Activated CD8-positive, alpha-beta T cell treated with anti-CD3 and anti-CD28 coated beads for 36 hours (primary cell): ENCODE measurements at regions not wholly inside any gene's neighbourhood (a gene's known extent, or its start where the extent isn't known, plus 50 kb on each side); places are given as distances from the start of the nearest gene placed in this dataset.

Experiments
- ATAC-seq: fragments of 200-7000 bp; cut with Tn5 transposase; one replicate; pipeline ENCODE4 v1.10.0; 2021; ENCODE audit warnings: mild to moderate bottlenecking, moderate library complexity
- CTCF ChIA-PET: fragments of 350-600 bp; sonication (Branson Sonifier 250); formaldehyde crosslinking; loops from one replicate; lab custom pipeline; 2021; ENCODE audit warnings: antibody characterized with exemption; lab: Charles Lee
- POLR2A ChIA-PET: fragments of 350-600 bp; sonication (Branson Sonifier 250); formaldehyde crosslinking; loops from one replicate; lab custom pipeline; 2021; ENCODE audit warnings: antibody characterized with exemption; lab: Charles Lee
- DNase-seq: peaks from one replicate; pipeline ENCODE4 v3.0.0-alpha.2; 2020
- H3K27ac Mint-ChIP-seq: one replicate; pipeline ENCODE4 v1.8.0; 2021; ENCODE audit warnings: mild to moderate bottlenecking, mixed read lengths
- H3K27me3 Mint-ChIP-seq: one replicate; pipeline ENCODE4 v1.8.0; 2021; ENCODE audit warnings: mixed read lengths
- H3K36me3 Mint-ChIP-seq: one replicate; pipeline ENCODE4 v1.8.0; 2021; ENCODE audit warnings: low read depth, mixed read lengths
- H3K4me1 Mint-ChIP-seq: one replicate; pipeline ENCODE4 v1.8.0; 2021; ENCODE audit warnings: low read depth, mixed read lengths
- H3K4me3 Mint-ChIP-seq: one replicate; pipeline ENCODE4 v1.8.0; 2021; ENCODE audit warnings: mild to moderate bottlenecking, moderate library complexity, mixed read lengths
- H3K9me3 Mint-ChIP-seq: one replicate; pipeline ENCODE4 v1.8.0; 2021; ENCODE audit warnings: mixed read lengths
- intact Hi-C: fragments of 100-400 bp; cut with micrococcal nuclease; formaldehyde crosslinking; loops from one replicate; pipeline ENCODE4 v1.10.0; 2022
- TF ChIP-seq, protein P1 (sequence below): fragments of 200-600 bp; IDR thresholded peaks from one replicate; pipeline ENCODE4 v1.8.0; 2022; ENCODE audit warnings: antibody characterized with exemption, mild to moderate bottlenecking

DNA sequence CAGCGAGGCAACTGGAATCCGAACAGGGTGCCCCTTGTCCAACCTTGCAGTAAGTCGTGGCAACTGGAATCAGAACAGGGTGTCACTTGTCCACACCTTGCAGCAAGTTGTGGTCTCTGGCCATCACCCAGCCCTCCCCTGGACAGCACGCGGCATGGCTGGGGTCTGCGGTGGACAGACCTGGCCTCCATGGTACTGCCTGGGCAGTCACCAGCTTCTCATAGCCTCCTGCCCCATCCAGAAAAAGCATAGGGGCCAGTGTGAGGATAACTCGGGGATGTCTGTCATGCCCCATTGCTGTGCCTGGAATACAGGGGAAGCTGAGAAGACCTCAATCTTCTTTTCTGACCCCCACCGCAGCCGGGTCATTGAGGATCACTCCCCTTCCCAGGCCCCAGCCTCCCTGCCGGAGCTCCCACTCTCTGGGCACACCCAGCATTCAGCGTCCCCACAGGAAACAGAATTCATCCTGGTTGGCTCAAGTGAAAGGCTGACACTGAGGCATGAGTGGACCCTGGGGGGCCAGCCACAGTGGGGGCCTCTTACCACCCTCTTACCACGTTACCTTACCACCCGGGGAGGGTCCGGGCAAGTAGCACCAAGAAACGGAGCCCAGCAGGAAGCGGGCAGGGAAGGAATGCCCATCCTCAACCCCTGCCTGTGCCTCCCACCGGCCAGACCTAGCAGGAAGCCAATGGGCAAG is 68.0 kb upstream of the RAB6C start:
- TF ChIP-seq, protein P1, sequence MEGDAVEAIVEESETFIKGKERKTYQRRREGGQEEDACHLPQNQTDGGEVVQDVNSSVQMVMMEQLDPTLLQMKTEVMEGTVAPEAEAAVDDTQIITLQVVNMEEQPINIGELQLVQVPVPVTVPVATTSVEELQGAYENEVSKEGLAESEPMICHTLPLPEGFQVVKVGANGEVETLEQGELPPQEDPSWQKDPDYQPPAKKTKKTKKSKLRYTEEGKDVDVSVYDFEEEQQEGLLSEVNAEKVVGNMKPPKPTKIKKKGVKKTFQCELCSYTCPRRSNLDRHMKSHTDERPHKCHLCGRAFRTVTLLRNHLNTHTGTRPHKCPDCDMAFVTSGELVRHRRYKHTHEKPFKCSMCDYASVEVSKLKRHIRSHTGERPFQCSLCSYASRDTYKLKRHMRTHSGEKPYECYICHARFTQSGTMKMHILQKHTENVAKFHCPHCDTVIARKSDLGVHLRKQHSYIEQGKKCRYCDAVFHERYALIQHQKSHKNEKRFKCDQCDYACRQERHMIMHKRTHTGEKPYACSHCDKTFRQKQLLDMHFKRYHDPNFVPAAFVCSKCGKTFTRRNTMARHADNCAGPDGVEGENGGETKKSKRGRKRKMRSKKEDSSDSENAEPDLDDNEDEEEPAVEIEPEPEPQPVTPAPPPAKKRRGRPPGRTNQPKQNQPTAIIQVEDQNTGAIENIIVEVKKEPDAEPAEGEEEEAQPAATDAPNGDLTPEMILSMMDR: no peak
- no peak overlapping the region for H3K4me3 Mint-ChIP-seq
- no peaks in the 10 kb centered on the region for H3K9me3 Mint-ChIP-seq
- H3K27me3 Mint-ChIP-seq: no peaks in the 10 kb centered on the region
- H3K4me1 Mint-ChIP-seq: no peaks in the 10 kb centered on the region
- intact Hi-C loops: no loop called here
- ATAC-seq (no peak), DNase-seq (no peak)
- no peak overlapping the region for H3K27ac Mint-ChIP-seq
- CTCF ChIA-PET: no interaction called here
- POLR2A ChIA-PET: no interaction called here
- H3K36me3 Mint-ChIP-seq: no peaks in the 10 kb centered on the region

DNA sequence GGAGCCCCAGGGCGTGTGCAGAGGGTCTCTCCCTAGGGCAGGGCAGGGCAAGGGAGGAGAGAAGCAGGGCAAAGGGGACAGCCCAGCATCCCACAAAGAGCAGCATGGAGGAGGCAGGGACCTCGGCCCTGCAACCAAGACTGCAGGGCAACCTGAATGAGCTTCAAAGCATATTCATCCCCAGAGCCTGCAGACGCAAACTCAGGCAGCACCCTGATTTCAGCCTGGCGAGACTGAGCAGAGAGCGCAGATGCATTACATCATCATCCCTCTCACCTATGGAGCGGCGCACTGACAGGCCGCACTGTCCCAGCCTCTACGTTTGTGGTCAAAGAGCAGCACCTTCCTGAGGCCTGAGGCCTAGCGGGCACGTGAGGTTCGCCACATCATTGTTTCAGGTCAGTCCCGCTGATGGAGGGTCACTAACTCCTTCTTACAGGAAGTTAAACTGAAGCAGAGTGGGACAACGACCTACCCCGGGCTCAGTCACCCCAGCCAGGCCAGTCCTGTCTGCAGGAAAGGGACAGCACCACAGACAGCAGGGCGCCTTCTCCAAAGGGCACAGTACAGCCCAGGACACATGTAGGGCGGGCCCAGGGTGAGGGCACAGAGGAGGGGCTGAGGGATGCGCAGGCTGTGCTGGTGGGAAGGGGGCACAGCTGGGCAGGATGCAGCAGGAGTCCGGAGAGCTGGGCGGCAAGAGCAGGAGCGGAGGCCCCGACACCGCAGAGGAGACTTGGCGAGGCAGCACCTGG is 67.2 kb upstream of the RAB6C start:
- ATAC-seq (no peak), DNase-seq (no peak)
- Mint-ChIP-seq H3K27ac (no peak overlapping the region), H3K36me3 (no peaks in the 10 kb centered on the region), H3K27me3 (no peaks in the 10 kb centered on the region), H3K4me1 (no peaks in the 10 kb centered on the region), H3K9me3 (no peaks in the 10 kb centered on the region), H3K4me3 (no peak overlapping the region)
- TF ChIP-seq, protein P1: no peak
- ChIA-PET POLR2A (no interaction called here), CTCF (no interaction called here)
- intact Hi-C loops: no loop called here

DNA sequence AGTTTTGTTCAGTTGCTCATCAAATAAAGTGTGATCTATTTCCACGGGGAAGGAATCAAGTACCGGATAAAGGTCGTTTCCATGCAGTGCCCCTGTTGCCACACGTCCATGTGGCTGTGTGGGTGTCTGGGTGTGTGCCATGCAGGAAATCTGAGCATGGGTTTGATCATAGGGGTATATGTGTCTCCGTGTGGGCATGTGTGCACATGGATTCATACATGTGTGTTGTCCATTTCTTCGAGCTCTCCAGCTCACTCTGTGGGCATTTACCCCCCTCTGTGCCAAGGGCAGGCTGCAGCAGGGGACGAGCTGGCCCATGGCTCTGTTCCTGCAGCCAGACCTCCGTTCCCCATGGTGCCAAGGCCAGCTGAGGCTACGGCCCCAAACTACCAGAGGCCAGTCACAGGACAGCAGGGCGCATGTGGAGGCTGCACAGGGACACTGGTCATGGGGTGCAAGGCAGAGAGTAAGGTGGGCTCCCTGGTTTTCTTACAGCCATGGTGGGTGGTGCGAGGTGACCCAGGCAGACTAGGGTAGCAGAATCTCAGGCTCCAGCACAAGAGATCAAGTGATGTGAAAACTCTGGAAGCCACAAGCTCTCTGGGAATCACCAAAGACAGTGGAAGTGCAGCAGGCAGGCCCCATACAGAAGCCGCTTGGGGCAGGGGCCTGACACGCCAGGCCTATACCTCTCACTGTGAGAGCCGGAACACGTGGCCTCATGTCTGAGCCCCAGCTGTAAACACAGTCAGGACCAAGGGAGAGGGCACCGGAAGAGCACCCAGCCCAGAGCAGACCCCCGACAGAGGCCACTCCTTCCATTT is 66.4 kb upstream of the RAB6C start:
- Mint-ChIP-seq H3K36me3 (no peaks in the 10 kb centered on the region), H3K27ac (no peak overlapping the region), H3K4me1 (no peaks in the 10 kb centered on the region), H3K9me3 (peaks cover 7% of the 10 kb centered on the region), H3K27me3 (no peaks in the 10 kb centered on the region), H3K4me3 (no peak overlapping the region)
- ChIA-PET CTCF (no interaction called here), POLR2A (no interaction called here)
- TF ChIP-seq, protein P1: no peak
- intact Hi-C loops: no loop called here
- no peak for DNase-seq
- no peak for ATAC-seq

DNA sequence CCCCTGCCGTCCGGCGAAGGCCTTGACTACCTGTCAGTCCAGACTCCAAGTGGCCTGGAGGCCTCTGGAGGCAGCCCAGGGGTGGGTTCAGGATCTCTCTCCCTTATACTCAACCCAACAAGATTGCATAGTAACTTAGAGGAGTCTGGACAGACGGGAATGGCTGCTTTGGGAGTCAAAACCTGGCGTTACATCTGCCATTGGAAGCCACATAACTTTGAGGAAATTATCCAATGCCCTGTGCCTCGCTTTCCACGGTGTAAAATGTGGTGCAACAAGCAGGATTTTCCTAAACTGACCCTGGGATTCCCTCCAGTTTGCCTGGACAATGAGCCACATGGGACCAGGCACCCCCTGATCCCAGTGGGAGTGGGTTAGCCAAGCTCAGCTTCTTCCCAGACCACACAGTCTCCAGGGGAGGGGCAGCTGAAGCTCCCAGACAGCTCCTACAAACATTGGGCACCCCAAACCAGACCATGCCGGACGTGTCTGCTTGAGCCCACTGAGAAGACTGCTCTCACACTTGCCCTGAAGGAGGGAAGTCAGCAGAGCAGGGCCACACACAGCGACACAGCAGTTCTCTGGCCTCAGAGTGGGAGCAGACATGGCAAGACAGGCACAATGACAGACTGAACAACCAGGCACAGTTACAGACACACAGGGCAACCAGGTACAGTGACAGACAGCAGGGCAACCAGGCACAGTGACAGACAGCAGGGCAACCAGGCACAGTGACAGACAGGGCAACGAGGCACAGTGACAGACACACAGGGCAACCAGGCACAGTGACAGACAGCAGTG is 65.6 kb upstream of the RAB6C start:
- DNase-seq (no peak), ATAC-seq (no peak)
- no peaks in the 10 kb centered on the region for H3K36me3 Mint-ChIP-seq
- intact Hi-C loops: no loop called here
- no peak overlapping the region for H3K27ac Mint-ChIP-seq
- H3K4me1 Mint-ChIP-seq: no peaks in the 10 kb centered on the region
- peaks cover 13% of the 10 kb centered on the region for H3K9me3 Mint-ChIP-seq
- TF ChIP-seq, protein P1: no peak
- ChIA-PET POLR2A (no interaction called here), CTCF (no interaction called here)
- no peak overlapping the region for H3K4me3 Mint-ChIP-seq
- no peaks in the 10 kb centered on the region for H3K27me3 Mint-ChIP-seq
